Osteocyte (in vitro differentiated cells): ENCODE measurements at regions not wholly inside any gene's neighbourhood (a gene's known extent, or its start where the extent isn't known, plus 50 kb on each side); places are given as distances from the start of the nearest gene placed in this dataset.

Experiments used
- DNase-seq: peaks from one replicate; pipeline ENCODE4 v3.0.0; 2021; ENCODE audit warnings: mixed read lengths; ENCODE audit not compliant: unreplicated experiment; ENCODE audit errors: extremely low spot score
- H3K27ac Mint-ChIP-seq: one replicate; pipeline ENCODE4 v1.8.0; 2021; ENCODE audit warnings: mild to moderate bottlenecking, mixed read lengths; ENCODE audit not compliant: unreplicated experiment
- H3K27me3 Mint-ChIP-seq: one replicate; pipeline ENCODE4 v1.8.0; 2021; ENCODE audit warnings: mixed read lengths; ENCODE audit not compliant: unreplicated experiment
- H3K36me3 Mint-ChIP-seq: one replicate; pipeline ENCODE4 v1.8.0; 2021; ENCODE audit warnings: mixed read lengths; ENCODE audit not compliant: unreplicated experiment
- H3K4me1 Mint-ChIP-seq: one replicate; pipeline ENCODE4 v1.8.0; 2021; ENCODE audit warnings: mixed read lengths; ENCODE audit not compliant: unreplicated experiment
- H3K4me3 Mint-ChIP-seq: one replicate; pipeline ENCODE4 v1.8.0; 2021; ENCODE audit warnings: mild to moderate bottlenecking, moderate library complexity, mixed read lengths; ENCODE audit not compliant: unreplicated experiment
- H3K9me3 Mint-ChIP-seq: one replicate; pipeline ENCODE4 v1.8.0; 2021; ENCODE audit warnings: mixed read lengths; ENCODE audit not compliant: unreplicated experiment
- TF ChIP-seq, protein P1 (sequence below): fragments of 200-600 bp; sonication (generic); IDR thresholded peaks from 2 replicates; pipeline ENCODE4 v1.5.0; 2021; ENCODE audit warnings: antibody characterized with exemption, mild to moderate bottlenecking, moderate library complexity

DNA sequence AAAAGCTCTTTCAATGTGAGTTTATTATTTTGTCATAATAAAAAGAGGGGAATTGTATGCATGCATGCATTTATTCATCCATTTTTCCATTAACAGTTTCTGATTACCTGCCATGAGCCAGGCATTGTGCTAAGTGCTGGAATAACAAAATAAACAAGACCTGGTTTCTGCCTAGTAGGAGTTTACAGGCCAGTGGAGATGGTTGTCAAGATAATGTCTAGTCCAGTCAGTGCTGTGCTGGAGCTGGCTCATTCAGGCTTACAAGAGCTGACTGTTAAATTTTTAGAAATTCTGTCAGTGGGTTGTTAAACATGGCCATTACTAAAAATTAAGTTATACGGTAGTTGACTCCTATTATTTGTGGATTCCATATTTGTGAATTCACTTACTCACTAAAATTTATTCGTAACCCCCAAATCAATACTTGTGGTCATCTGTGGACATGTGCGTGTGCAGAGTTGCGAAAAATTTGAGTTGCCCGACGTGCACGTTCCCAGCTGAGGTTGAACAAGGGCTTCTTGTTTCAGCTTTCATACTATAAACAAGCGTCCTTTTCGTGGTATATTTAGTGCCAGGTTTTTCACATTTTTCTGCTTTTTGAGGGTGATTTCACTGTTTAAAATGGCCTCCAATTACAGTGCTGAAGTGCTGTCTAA is 172.3 kb upstream of the RPS6KA3 start:
- DNase-seq, result no peak
- TF ChIP-seq, protein P1, sequence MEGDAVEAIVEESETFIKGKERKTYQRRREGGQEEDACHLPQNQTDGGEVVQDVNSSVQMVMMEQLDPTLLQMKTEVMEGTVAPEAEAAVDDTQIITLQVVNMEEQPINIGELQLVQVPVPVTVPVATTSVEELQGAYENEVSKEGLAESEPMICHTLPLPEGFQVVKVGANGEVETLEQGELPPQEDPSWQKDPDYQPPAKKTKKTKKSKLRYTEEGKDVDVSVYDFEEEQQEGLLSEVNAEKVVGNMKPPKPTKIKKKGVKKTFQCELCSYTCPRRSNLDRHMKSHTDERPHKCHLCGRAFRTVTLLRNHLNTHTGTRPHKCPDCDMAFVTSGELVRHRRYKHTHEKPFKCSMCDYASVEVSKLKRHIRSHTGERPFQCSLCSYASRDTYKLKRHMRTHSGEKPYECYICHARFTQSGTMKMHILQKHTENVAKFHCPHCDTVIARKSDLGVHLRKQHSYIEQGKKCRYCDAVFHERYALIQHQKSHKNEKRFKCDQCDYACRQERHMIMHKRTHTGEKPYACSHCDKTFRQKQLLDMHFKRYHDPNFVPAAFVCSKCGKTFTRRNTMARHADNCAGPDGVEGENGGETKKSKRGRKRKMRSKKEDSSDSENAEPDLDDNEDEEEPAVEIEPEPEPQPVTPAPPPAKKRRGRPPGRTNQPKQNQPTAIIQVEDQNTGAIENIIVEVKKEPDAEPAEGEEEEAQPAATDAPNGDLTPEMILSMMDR, result no peak
- H3K4me3 Mint-ChIP-seq, result no peak overlapping the region
- H3K4me1 Mint-ChIP-seq, result no peaks in the 10 kb centered on the region
- H3K9me3 Mint-ChIP-seq, result peaks cover 4% of the 10 kb centered on the region
- no peak overlapping the region for H3K27ac Mint-ChIP-seq
- no peaks in the 10 kb centered on the region for H3K36me3 Mint-ChIP-seq
- H3K27me3 Mint-ChIP-seq, result no peaks in the 10 kb centered on the region

DNA sequence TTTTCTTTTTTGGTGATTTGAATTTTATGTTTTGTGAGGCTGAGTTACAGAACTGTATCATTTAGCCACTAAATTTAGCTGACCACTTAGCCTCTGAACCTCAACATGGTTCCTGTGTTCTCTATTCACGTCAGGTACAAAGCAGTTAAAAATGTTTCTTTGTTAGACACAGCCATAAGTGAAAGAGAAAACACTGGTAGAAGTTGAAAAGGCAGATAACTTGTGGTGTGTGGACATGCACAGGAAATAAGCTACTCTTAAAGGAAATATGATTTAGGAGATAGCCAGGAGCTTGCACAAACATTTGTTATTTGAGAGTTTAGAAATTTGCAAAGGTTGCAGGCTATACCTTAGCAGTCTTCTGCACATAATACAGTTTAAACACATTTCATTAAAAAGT is 171.0 kb upstream of the RPS6KA3 start:
- Mint-ChIP-seq H3K36me3 (no peaks in the 10 kb centered on the region), H3K9me3 (peaks cover 4% of the 10 kb centered on the region), H3K27me3 (no peaks in the 10 kb centered on the region), H3K27ac (no peak overlapping the region), H3K4me1 (no peaks in the 10 kb centered on the region), H3K4me3 (no peak overlapping the region)
- TF ChIP-seq, protein P1, result no peak
- DNase-seq, result no peak

DNA sequence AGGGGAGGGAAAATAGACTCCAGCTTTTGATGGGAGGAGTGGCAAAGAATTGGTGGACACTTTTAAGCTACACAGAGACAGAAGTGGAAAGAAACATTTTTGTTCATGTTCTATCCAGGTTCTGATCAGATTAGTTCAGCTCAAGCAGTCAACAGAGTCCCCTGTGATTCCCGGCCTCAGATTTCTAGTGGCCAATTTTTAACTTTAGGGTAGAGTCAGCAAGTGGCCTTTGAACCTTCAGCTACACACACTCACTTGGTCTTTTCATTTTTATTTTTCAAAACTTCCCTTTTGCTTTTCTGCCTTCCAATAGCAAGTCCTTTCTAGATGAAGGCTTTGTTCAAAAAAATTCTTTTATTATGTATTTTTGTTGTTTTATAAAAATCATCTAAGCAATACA is 169.2 kb upstream of the RPS6KA3 start:
- no peak for DNase-seq
- Mint-ChIP-seq H3K27me3 (no peaks in the 10 kb centered on the region), H3K9me3 (no peaks in the 10 kb centered on the region), H3K27ac (no peak overlapping the region), H3K4me1 (no peaks in the 10 kb centered on the region), H3K4me3 (no peak overlapping the region), H3K36me3 (no peaks in the 10 kb centered on the region)
- TF ChIP-seq, protein P1, result no peak

DNA sequence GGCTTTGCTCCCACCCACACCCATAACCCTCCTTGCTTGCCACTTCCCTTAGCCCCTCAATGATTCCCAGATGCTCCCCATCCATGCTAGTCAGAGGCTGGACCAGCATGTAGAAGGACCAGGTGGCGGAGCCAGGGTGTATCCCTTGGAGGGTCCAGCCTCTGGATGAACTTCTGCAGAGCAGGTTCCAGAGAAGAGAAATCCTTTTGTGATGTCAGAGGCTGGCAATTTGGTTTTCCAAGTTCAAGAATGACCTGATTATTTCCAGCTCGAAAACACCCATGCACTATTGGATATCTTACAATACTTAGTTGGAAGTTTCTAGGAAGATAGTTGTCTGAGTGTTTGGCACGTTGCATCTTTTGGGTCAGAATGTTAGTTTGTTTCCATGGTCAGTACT is 168.3 kb upstream of the RPS6KA3 start:
- H3K4me1 Mint-ChIP-seq, result no peaks in the 10 kb centered on the region
- TF ChIP-seq, protein P1, result no peak
- no peaks in the 10 kb centered on the region for H3K36me3 Mint-ChIP-seq
- no peak for DNase-seq
- no peak overlapping the region for H3K4me3 Mint-ChIP-seq
- H3K27me3 Mint-ChIP-seq, result no peaks in the 10 kb centered on the region
- H3K9me3 Mint-ChIP-seq, result no peaks in the 10 kb centered on the region
- no peak overlapping the region for H3K27ac Mint-ChIP-seq

DNA sequence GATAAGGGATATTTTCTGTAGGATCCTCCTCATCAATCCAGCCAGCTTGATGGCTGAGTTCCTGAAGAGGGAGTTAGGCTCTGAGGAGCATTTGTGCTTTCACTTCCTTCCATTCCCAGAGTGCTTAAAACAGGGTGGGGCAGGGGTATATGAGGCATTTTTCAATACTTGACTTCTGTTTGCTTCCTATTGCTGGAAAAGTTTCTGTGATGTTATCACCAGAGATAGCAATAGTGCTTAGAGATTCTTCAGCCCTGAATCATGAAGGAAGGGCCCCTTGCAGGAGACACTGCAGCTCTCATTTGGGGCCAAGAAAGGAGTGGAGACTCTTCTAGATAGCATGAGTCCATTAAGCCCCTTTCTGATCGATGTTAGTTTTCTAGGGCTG is 166.7 kb upstream of the RPS6KA3 start:
- TF ChIP-seq, protein P1, result no peak
- Mint-ChIP-seq H3K27ac (no peak overlapping the region), H3K36me3 (no peaks in the 10 kb centered on the region), H3K9me3 (no peaks in the 10 kb centered on the region), H3K4me3 (no peak overlapping the region), H3K4me1 (no peaks in the 10 kb centered on the region), H3K27me3 (no peaks in the 10 kb centered on the region)
- no peak for DNase-seq
